ENCODE measurements at regions not wholly inside any gene's neighbourhood (a gene's known extent, or its start where the extent isn't known, plus 50 kb on each side); places are given as distances from the start of the nearest gene placed in this dataset.

- H3K4me1 ChIP-seq (ENCODE audit: control insufficient read depth in 3 of 3, insufficient read depth in 3 of 3, low read length in 3 of 3), result no peaks in the 10 kb centered on the region
- no peaks in the 10 kb centered on the region for H3K27me3 ChIP-seq (ENCODE audit: control insufficient read depth in 3 of 3, insufficient read depth in 3 of 3, low read length in 3 of 3)
- no peak overlapping the region for H3K27ac ChIP-seq (ENCODE audit: low read depth, low read length)
- H3K36me3 ChIP-seq (ENCODE audit: control insufficient read depth in 3 of 3, insufficient read depth in 3 of 3, low read length in 3 of 3), result no peaks in the 10 kb centered on the region
- H3K9ac ChIP-seq (ENCODE audit: low read depth in 1 of 3, low read length in 3 of 3), result no peak overlapping the region
- peaks cover 0 to 2% (median 0%) of the 10 kb centered on the region in 3 donors for H3K9me3 ChIP-seq (ENCODE audit: control insufficient read depth in 3 of 3, low read length in 3 of 3)
- no peak overlapping the region for H3K4me3 ChIP-seq (ENCODE audit: low read length in 3 of 3)
Measured at GRCh38 chr14:53758141-53758540, 198.5 kb downstream of the BMP4 start.

GRCh38 chr14:53757732-53758131 is 198.9 kb downstream of the BMP4 start:
- peaks cover 0 to 2% (median 0%) of the 10 kb centered on the region in 3 donors for H3K9me3 ChIP-seq (ENCODE audit: control insufficient read depth in 3 of 3, low read length in 3 of 3)
- H3K9ac ChIP-seq (ENCODE audit: low read depth in 1 of 3, low read length in 3 of 3), result no peak overlapping the region
- no peaks in the 10 kb centered on the region for H3K27me3 ChIP-seq (ENCODE audit: control insufficient read depth in 3 of 3, insufficient read depth in 3 of 3, low read length in 3 of 3)
- H3K4me3 ChIP-seq (ENCODE audit: low read length in 3 of 3), result no peak overlapping the region
- H3K4me1 ChIP-seq (ENCODE audit: control insufficient read depth in 3 of 3, insufficient read depth in 3 of 3, low read length in 3 of 3), result no peaks in the 10 kb centered on the region
- H3K27ac ChIP-seq (ENCODE audit: low read depth, low read length), result no peak overlapping the region
- H3K36me3 ChIP-seq (ENCODE audit: control insufficient read depth in 3 of 3, insufficient read depth in 3 of 3, low read length in 3 of 3), result no peaks in the 10 kb centered on the region

- Histone ChIP-seq H3K4me1 (ENCODE audit: control insufficient read depth in 3 of 3, insufficient read depth in 3 of 3, low read length in 3 of 3) (no peaks in the 10 kb centered on the region), H3K27ac (ENCODE audit: low read depth, low read length) (no peak overlapping the region)
Measured at GRCh38 chr14:53751650-53752049, 205.0 kb downstream of the BMP4 start.

GRCh38 chr14:53748691-53749090 is 207.9 kb downstream of the BMP4 start:
- no peaks in the 10 kb centered on the region for H3K36me3 ChIP-seq (ENCODE audit: control insufficient read depth in 3 of 3, insufficient read depth in 3 of 3, low read length in 3 of 3)
- no peaks in the 10 kb centered on the region for H3K27me3 ChIP-seq (ENCODE audit: control insufficient read depth in 3 of 3, insufficient read depth in 3 of 3, low read length in 3 of 3)
- no peaks in the 10 kb centered on the region for H3K4me1 ChIP-seq (ENCODE audit: control insufficient read depth in 3 of 3, insufficient read depth in 3 of 3, low read length in 3 of 3)
- H3K9me3 ChIP-seq (ENCODE audit: control insufficient read depth in 3 of 3, low read length in 3 of 3), result no peaks in the 10 kb centered on the region
- H3K9ac ChIP-seq (ENCODE audit: low read depth in 1 of 3, low read length in 3 of 3), result no peak overlapping the region
- H3K27ac ChIP-seq (ENCODE audit: low read depth, low read length), result no peak overlapping the region
- H3K4me3 ChIP-seq (ENCODE audit: low read length in 3 of 3), result no peak overlapping the region

More at GRCh38 chr14:53751650-53752049, 205.0 kb downstream of the BMP4 start:
- H3K9me3 ChIP-seq (ENCODE audit: control insufficient read depth in 3 of 3, low read length in 3 of 3), result no peaks in the 10 kb centered on the region
- no peak overlapping the region for H3K9ac ChIP-seq (ENCODE audit: low read depth in 1 of 3, low read length in 3 of 3)
- no peaks in the 10 kb centered on the region for H3K27me3 ChIP-seq (ENCODE audit: control insufficient read depth in 3 of 3, insufficient read depth in 3 of 3, low read length in 3 of 3)
- H3K36me3 ChIP-seq (ENCODE audit: control insufficient read depth in 3 of 3, insufficient read depth in 3 of 3, low read length in 3 of 3), result no peaks in the 10 kb centered on the region
- H3K4me3 ChIP-seq (ENCODE audit: low read length in 3 of 3), result no peak overlapping the region

- Histone ChIP-seq H3K36me3 (ENCODE audit: control insufficient read depth in 3 of 3, insufficient read depth in 3 of 3, low read length in 3 of 3) (no peaks in the 10 kb centered on the region), H3K9ac (ENCODE audit: low read depth in 1 of 3, low read length in 3 of 3) (no peak overlapping the region), H3K9me3 (ENCODE audit: control insufficient read depth in 3 of 3, low read length in 3 of 3) (no peaks in the 10 kb centered on the region), H3K4me3 (ENCODE audit: low read length in 3 of 3) (no peak overlapping the region), H3K4me1 (ENCODE audit: control insufficient read depth in 3 of 3, insufficient read depth in 3 of 3, low read length in 3 of 3) (no peaks in the 10 kb centered on the region), H3K27ac (ENCODE audit: low read depth, low read length) (no peak overlapping the region), H3K27me3 (ENCODE audit: control insufficient read depth in 3 of 3, insufficient read depth in 3 of 3, low read length in 3 of 3) (no peaks in the 10 kb centered on the region)
Measured at GRCh38 chr14:53744857-53745256, 211.8 kb downstream of the BMP4 start.

- Histone ChIP-seq H3K9me3 (ENCODE audit: control insufficient read depth in 3 of 3, low read length in 3 of 3) (no peaks in the 10 kb centered on the region), H3K36me3 (ENCODE audit: control insufficient read depth in 3 of 3, insufficient read depth in 3 of 3, low read length in 3 of 3) (no peaks in the 10 kb centered on the region), H3K9ac (ENCODE audit: low read depth in 1 of 3, low read length in 3 of 3) (no peak overlapping the region), H3K4me3 (ENCODE audit: low read length in 3 of 3) (no peak overlapping the region), H3K4me1 (ENCODE audit: control insufficient read depth in 3 of 3, insufficient read depth in 3 of 3, low read length in 3 of 3) (no peaks in the 10 kb centered on the region), H3K27ac (ENCODE audit: low read depth, low read length) (no peak overlapping the region), H3K27me3 (ENCODE audit: control insufficient read depth in 3 of 3, insufficient read depth in 3 of 3, low read length in 3 of 3) (no peaks in the 10 kb centered on the region)
Measured at GRCh38 chr14:53743371-53743770, 213.3 kb downstream of the BMP4 start.

- no peaks in the 10 kb centered on the region for H3K27me3 ChIP-seq (ENCODE audit: control insufficient read depth in 3 of 3, insufficient read depth in 3 of 3, low read length in 3 of 3)
- no peak overlapping the region for H3K9ac ChIP-seq (ENCODE audit: low read depth in 1 of 3, low read length in 3 of 3)
- no peaks in the 10 kb centered on the region for H3K36me3 ChIP-seq (ENCODE audit: control insufficient read depth in 3 of 3, insufficient read depth in 3 of 3, low read length in 3 of 3)
- no peaks in the 10 kb centered on the region for H3K9me3 ChIP-seq (ENCODE audit: control insufficient read depth in 3 of 3, low read length in 3 of 3)
- no peaks in the 10 kb centered on the region for H3K4me1 ChIP-seq (ENCODE audit: control insufficient read depth in 3 of 3, insufficient read depth in 3 of 3, low read length in 3 of 3)
- H3K4me3 ChIP-seq (ENCODE audit: low read length in 3 of 3), result no peak overlapping the region
- no peak overlapping the region for H3K27ac ChIP-seq (ENCODE audit: low read depth, low read length)
Measured at GRCh38 chr14:53742233-53742620, 214.4 kb downstream of the BMP4 start.

- H3K9me3 ChIP-seq (ENCODE audit: control insufficient read depth in 3 of 3, low read length in 3 of 3), result no peaks in the 10 kb centered on the region
- no peak overlapping the region for H3K9ac ChIP-seq (ENCODE audit: low read depth in 1 of 3, low read length in 3 of 3)
Measured at GRCh38 chr14:53741479-53742232, 215.0 kb downstream of the BMP4 start.

GRCh38 chr14:53740570-53740969 is 216.1 kb downstream of the BMP4 start:
- Histone ChIP-seq H3K4me3 (ENCODE audit: low read length in 3 of 3) (no peak overlapping the region), H3K9ac (ENCODE audit: low read depth in 1 of 3, low read length in 3 of 3) (no peak overlapping the region), H3K27ac (ENCODE audit: low read depth, low read length) (no peak overlapping the region), H3K9me3 (ENCODE audit: control insufficient read depth in 3 of 3, low read length in 3 of 3) (no peaks in the 10 kb centered on the region), H3K27me3 (ENCODE audit: control insufficient read depth in 3 of 3, insufficient read depth in 3 of 3, low read length in 3 of 3) (no peaks in the 10 kb centered on the region), H3K4me1 (ENCODE audit: control insufficient read depth in 3 of 3, insufficient read depth in 3 of 3, low read length in 3 of 3) (no peaks in the 10 kb centered on the region), H3K36me3 (ENCODE audit: control insufficient read depth in 3 of 3, insufficient read depth in 3 of 3, low read length in 3 of 3) (no peaks in the 10 kb centered on the region)

More at GRCh38 chr14:53741479-53742232, 215.0 kb downstream of the BMP4 start:
- no peak overlapping the region for H3K27ac ChIP-seq (ENCODE audit: low read depth, low read length)
- H3K4me3 ChIP-seq (ENCODE audit: low read length in 3 of 3), result no peak overlapping the region
- H3K36me3 ChIP-seq (ENCODE audit: control insufficient read depth in 3 of 3, insufficient read depth in 3 of 3, low read length in 3 of 3), result no peaks in the 10 kb centered on the region
- H3K4me1 ChIP-seq (ENCODE audit: control insufficient read depth in 3 of 3, insufficient read depth in 3 of 3, low read length in 3 of 3), result no peaks in the 10 kb centered on the region
- H3K27me3 ChIP-seq (ENCODE audit: control insufficient read depth in 3 of 3, insufficient read depth in 3 of 3, low read length in 3 of 3), result no peaks in the 10 kb centered on the region

- no peaks in the 10 kb centered on the region for H3K4me1 ChIP-seq (ENCODE audit: control insufficient read depth in 3 of 3, insufficient read depth in 3 of 3, low read length in 3 of 3)
- H3K9ac ChIP-seq (ENCODE audit: low read depth in 1 of 3, low read length in 3 of 3), result no peak overlapping the region
- H3K27me3 ChIP-seq (ENCODE audit: control insufficient read depth in 3 of 3, insufficient read depth in 3 of 3, low read length in 3 of 3), result no peaks in the 10 kb centered on the region
- no peak overlapping the region for H3K4me3 ChIP-seq (ENCODE audit: low read length in 3 of 3)
- H3K36me3 ChIP-seq (ENCODE audit: control insufficient read depth in 3 of 3, insufficient read depth in 3 of 3, low read length in 3 of 3), result no peaks in the 10 kb centered on the region
- no peak overlapping the region for H3K27ac ChIP-seq (ENCODE audit: low read depth, low read length)
- H3K9me3 ChIP-seq (ENCODE audit: control insufficient read depth in 3 of 3, low read length in 3 of 3), result no peaks in the 10 kb centered on the region
Measured at GRCh38 chr14:53735916-53736315, 220.7 kb downstream of the BMP4 start.

All from skeletal muscle tissue (tissue), 3 donors.